ENCODE measurements at regions not wholly inside any gene's neighbourhood (a gene's known extent, or its start where the extent isn't known, plus 50 kb on each side); places are given as distances from the start of the nearest gene placed in this dataset.
A peak's percentile ranks its signal among the peaks of the same experiment; 100 is the strongest.

DNA sequence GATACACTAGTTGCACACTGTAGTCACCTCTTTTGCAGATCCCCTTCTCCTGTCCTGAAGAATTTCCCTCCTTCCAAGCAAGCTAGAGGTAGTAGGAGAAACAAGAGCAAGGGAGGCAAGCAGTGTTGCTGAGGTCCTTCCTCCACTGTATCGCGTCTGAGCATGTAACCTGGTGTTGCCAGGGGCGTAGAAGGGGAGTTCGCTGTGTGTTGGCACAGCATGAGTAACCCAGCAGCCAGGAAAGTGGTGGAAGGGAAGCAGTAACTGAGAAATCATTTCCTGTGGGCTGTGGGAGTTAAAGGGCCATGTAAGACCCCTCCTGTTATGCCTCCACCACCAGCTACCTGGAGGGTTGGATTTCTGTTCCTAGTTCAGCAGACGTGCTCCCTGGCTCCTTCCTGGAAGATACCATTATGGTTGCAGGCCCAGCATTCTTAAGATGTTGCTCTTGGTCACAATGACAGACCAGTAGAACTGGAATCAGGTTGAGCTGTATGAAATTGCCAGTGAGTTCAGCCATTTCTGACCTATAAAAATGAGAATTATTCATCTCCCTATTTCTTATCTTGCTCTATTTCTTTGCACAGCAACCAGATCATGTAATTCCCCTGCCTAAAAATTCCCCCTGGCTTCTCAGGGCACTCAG is 215.3 kb upstream of the TOPAZ1 start:
- DNase-seq: no peak

DNA sequence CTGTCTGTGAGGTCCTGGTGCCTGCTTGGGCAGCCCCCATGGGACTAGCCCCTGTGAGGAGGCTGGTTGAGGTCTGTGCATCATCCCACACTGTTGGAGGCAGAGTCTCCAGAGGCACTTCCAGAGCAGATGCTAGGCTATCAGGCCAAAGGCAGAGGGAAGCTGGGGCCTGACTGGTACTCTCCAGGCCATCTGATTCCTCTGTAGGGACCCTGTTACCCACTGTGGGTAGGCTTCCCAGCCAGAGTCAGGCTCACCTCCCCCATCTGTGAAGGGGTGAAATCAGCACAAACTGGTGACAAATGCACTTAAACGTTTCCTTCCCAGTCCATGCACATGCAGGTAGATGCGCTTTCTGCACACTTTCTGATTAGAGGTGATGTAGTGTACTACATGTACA is 212.6 kb upstream of the TOPAZ1 start:
- no peak for DNase-seq

- no peak for DNase-seq
These were observed 211.4 kb upstream of the TOPAZ1 start for GRCh38 chr3:44030285-44030684.

GRCh38 chr3:44030687-44031305 is 210.9 kb upstream of the TOPAZ1 start:
- DNase-seq: no peak

DNA sequence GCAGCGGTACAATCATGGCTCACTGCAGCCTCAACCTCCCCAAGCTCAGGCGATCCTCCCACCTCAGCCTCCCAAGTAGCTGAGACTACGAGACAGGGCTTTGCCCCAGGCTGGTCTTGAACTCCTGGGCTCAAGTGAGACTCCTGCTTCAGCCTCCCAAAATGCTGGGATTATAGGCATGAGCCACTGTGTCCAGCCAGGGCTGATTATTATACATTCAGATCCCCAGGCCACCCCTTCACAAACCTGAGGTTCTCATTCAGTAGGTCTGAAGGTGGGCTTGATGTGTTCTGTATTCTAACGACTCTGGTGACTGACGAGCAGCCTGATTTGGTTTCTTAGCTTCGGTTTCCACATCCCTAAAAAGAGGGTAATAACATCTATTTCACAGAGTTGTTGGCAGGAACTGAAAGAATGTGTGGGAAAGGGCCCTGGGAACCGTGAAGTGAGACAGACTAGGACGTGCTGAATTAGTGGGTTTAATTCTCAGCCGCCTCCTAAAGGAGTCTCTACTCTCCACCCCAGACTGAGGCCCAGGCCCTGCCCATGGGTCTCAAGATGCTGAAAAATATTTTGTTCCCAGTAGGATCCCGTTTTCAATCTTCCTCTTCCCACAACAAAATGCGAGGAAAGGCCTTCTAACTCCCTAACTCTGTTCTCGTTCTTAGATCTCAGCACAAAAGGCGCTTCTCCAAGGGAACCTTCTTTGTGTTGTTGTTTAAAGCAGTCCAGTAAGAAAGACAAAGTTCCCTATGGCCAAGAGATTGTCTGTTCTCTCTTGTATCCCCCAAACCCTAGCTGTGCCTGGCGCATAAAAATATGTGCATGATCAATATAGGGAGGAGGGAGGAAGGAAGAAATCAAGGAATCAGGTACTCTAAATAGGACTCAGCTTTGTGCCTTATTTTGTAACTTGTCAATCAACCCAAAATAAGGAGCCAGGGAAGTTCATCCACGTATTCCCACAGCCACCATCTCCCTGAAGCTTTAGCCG is 210.0 kb upstream of the TOPAZ1 start:
- DNase-seq: no peak

GRCh38 chr3:44032487-44032886 is 209.2 kb upstream of the TOPAZ1 start:
- DNase-seq: no peak

- DNase-seq: no peak
These were observed 208.6 kb upstream of the TOPAZ1 start for GRCh38 chr3:44033123-44033522.

GRCh38 chr3:44036850-44037249 is 204.8 kb upstream of the TOPAZ1 start:
- no peak for DNase-seq

DNA sequence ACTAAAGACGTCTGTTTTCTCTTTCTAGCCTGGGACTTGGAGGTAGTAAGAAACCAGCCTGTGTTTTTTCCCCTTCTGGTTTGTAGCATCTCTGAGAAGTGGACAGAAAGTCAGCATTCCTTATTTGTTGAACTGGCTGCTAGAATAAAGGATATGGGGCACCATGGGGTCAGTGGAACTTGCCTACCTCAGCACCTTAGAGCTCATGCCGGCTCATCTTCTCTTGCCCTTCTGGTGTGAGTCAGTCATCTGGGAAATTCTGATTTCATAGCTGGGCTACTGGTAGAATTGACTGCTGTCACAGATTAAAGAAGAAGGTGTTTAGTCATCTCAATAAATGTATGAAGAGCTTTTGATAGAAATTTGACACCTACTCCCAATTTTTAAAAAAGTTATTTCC is 202.7 kb upstream of the TOPAZ1 start:
- no peak for DNase-seq

GRCh38 chr3:44041726-44042125 is 200.0 kb upstream of the TOPAZ1 start:
- DNase-seq: no peak

DNA sequence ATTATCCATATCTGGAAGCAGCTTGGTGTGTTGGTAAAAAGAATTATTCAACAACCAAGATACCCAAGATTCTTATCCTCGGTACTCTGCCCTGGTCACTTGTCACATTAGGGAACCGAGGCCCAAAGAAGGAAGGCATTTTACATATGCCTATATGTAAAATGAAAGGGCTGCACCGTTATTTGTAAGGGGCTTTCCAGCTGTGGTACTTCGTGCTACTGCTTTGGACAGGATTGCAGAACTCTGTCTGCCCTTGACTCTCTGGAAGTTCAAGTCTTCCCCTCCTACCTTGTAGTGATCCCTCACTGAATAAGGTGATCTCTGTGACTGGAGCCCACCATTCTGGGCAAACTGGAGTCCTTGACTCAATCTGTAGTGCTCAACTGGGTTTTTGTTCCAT is 198.9 kb upstream of the TOPAZ1 start:
- no peak for DNase-seq

- DNase-seq: no peak
These were observed 196.0 kb upstream of the TOPAZ1 start for GRCh38 chr3:44045476-44046275.

DNA sequence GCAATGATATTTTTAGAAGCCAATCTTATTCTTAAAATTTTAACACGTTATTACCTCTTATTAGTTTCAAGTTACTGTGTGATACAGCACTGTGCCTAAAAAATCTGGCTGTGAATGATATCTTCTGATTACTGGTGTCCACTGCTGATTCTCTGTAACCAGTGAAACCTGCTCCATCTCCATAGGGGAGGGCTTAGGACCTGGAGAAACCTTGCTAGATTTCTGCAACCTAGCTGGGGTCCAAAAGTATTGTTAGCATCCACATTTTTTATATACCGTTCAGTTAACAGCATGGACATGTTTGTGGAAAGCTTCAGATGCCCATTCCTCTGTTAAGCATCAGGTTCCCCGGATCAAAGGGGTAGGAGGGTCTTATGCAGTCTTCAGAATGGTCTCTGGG is 193.9 kb upstream of the TOPAZ1 start:
- DNase-seq: no peak

DNA sequence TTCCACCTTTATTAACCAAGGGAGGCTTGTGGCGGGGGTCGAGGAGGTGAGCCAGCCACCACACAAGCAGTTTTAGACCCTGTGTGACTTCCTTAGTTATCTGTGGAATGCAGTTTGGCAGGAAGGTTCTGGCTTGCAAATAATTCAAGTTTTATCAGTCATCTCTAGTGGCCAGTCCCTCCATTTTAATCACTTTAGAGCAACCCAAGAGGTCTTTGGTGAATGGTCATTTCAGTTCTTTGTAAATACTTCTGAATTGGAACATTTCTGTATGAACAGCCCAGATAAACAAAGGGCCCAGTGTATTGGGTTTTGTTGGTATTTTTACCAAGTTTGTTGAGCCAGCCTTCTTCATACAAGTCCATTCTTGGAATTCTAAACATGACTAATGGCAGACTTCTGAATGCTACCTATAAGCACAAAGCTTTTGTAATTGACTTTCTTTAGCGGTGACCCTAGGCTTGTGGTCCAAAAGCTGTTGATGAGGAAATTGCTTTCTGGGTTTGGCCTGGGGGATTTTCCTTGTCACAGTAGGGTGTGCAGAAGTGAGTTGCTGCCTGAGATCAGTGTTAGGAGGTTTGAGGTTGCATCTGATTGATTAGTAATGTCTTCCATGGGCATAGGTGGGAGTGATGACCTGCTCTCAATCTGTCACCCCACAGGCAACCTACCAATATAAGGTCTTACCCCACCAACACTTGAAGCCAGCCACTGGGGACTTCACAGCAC is 193.3 kb upstream of the TOPAZ1 start:
- no peak for DNase-seq

DNA sequence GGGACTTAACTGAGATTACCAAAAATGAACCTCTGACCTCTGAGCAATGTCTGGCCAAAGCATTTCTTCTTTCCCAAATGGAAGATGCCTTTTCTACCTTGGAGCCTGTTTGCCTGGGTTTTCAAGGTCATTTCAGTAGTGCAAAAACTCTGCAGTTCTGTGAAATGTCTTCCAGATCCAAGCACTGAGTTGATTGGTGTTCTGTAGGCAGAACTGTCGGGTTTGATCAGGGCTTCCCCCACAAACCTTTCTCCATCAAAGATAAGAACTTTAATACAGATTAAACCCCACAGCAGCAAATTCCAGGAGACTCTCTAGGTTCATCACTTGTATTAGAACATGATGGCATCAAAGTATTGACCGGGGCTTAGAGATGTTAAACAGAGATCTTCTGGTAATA is 192.7 kb upstream of the TOPAZ1 start:
- DNase-seq: no peak

- DNase-seq: no peak
These were observed 191.6 kb upstream of the TOPAZ1 start for GRCh38 chr3:44050101-44050500.

GRCh38 chr3:44050867-44051266 is 190.8 kb upstream of the TOPAZ1 start:
- no peak for DNase-seq

DNA sequence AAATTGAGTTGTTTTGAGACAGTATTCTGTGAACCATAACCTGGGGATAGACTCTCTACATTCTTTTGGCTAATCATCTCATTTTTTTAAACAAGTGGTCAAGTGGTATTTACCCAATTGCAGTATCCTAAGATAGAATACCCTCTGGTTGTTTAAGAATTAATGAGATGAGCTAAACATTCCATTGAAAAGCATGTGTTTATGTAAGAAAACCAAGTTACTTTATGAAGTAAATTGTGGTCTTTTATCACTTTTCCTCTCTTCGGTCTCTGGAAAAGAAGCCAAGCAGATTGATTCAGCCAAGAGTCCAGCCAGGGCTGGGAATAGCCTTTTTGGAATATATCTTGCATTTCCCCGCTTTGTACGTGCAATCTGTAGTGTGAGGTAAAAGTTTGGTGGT is 185.7 kb upstream of the TOPAZ1 start:
- DNase-seq: no peak

- no peak for DNase-seq
These were observed 185.0 kb upstream of the TOPAZ1 start for GRCh38 chr3:44056446-44057240.

- peak; percentile 35 for DNase-seq
These were observed 183.4 kb upstream of the TOPAZ1 start for GRCh38 chr3:44058022-44058867.

GRCh38 chr3:44058868-44059203 is 182.8 kb upstream of the TOPAZ1 start:
- no peak for DNase-seq

Data from activated T-cell treated with anti-CD3 and anti-CD28 coated beads for 4 hours (primary cell).